SK-N-SH (cell line): ENCODE measurements at regions not wholly inside any gene's neighbourhood (a gene's known extent, or its start where the extent isn't known, plus 50 kb on each side); places are given as distances from the start of the nearest gene placed in this dataset.

Experiments used
- CTCF ChIA-PET: fragments of 300-600, 350-600 bp; formaldehyde crosslinking; extraction: SDS; loops from one replicate; lab custom pipeline; 2021; lab: Yijun Ruan, JAX
- POLR2A ChIA-PET: fragments of 350-600 bp; sonication (Branson Sonifier 250); formaldehyde crosslinking; extraction: SDS; loops from one replicate; lab custom pipeline; 2020; ENCODE audit warnings: antibody characterized with exemption, inconsistent platforms; lab: Yijun Ruan, JAX
- DNase-seq: peaks from one replicate; pipeline ENCODE4 v3.0.0; 2012
- H2AFZ ChIP-seq: fragments of 200-600 bp; sonication (generic); 2 replicates; pipeline ENCODE4 v1.8.1; 2016; ENCODE audit warnings: antibody characterized with exemption, mild to moderate bottlenecking, low read depth
- H3F3A ChIP-seq: fragments of 200-600 bp; sonication (generic); replicated peaks from 2 replicates; pipeline ENCODE3; 2016; ENCODE audit warnings: antibody characterized with exemption, mild to moderate bottlenecking; ENCODE audit not compliant: insufficient read depth
- H3K27ac ChIP-seq, 2 experiments: fragments of 200-500 bp in 1 of 2; fragments of 200-600 bp in 1 of 2; sonication (Bioruptor generic) in 1 of 2; sonication (generic), shearing (Covaris generic) in 1 of 2; 2 replicates each; pipeline versions ENCODE4 v1.5.1 to v1.6.1; 2014 to 2016; ENCODE audit warnings: low read depth in 2 of 2, inconsistent platforms in 1 of 2, low read length in 1 of 2, mild to moderate bottlenecking in 1 of 2, mixed read lengths in 1 of 2
- H3K27me3 ChIP-seq: fragments of 200-600 bp; sonication (generic), shearing (Covaris generic); 2 replicates; pipeline ENCODE4 v1.6.1; 2016; ENCODE audit warnings: mixed run types; ENCODE audit not compliant: insufficient read depth
- H3K36me3 ChIP-seq, 2 experiments: fragments of 200-500 bp in 1 of 2; fragments of 200-600 bp in 1 of 2; sonication (Bioruptor generic) in 1 of 2; sonication (generic) in 1 of 2; replicated peaks in 1 of 2; 2 replicates each; pipeline versions ENCODE3 to v1.5.1; 2014 to 2016; ENCODE audit warnings: low read length in 1 of 2, mild to moderate bottlenecking in 1 of 2; ENCODE audit not compliant: insufficient read depth in 2 of 2, control insufficient read depth in 1 of 2
- H3K4me1 ChIP-seq, 2 experiments: fragments of 200-500 bp in 1 of 2; fragments of 200-600 bp in 1 of 2; sonication (Bioruptor generic) in 1 of 2; sonication (generic), shearing (Covaris generic) in 1 of 2; 2 replicates each; pipeline versions ENCODE4 v1.5.1 to v1.6.1; 2014 to 2016; ENCODE audit warnings: low read depth in 1 of 2, low read length in 1 of 2, mixed run types in 1 of 2; ENCODE audit not compliant: insufficient read depth in 2 of 2, control insufficient read depth in 1 of 2
- H3K4me2 ChIP-seq: fragments of 200-600 bp; sonication (generic), shearing (Covaris generic); 2 replicates; pipeline ENCODE4 v1.6.1; 2017; ENCODE audit warnings: mixed run types
- H3K4me3 ChIP-seq, 2 experiments: fragments of 200-500 bp in 1 of 2; fragments of 200-600 bp in 1 of 2; sonication (Bioruptor generic) in 1 of 2; sonication (generic), shearing (Covaris generic) in 1 of 2; 2 replicates each; pipeline versions ENCODE4 v1.5.1 to v1.8.1; 2014 to 2016; ENCODE audit warnings: low read depth in 2 of 2, inconsistent platforms in 1 of 2, low read length in 1 of 2, mild to moderate bottlenecking in 1 of 2, mixed read lengths in 1 of 2, moderate library complexity in 1 of 2
- H3K79me2 ChIP-seq: fragments of 200-600 bp; sonication (generic); 2 replicates; pipeline ENCODE4 v1.8.1; 2017; ENCODE audit warnings: mild to moderate bottlenecking; ENCODE audit not compliant: insufficient read depth
- H3K9ac ChIP-seq: fragments of 200-600 bp; sonication (generic); 2 replicates; pipeline ENCODE4 v1.6.1; 2017; ENCODE audit warnings: mixed run types
- H3K9me2 ChIP-seq: fragments of 200-600 bp; sonication (generic); 2 replicates; pipeline ENCODE4 v1.6.1; 2017; ENCODE audit warnings: mixed run types
- H3K9me3 ChIP-seq: fragments of 200-600 bp; sonication (generic); 2 replicates; pipeline ENCODE4 v1.6.1; 2017; ENCODE audit warnings: mixed run types, mild to moderate bottlenecking, moderate library complexity
- H4K20me1 ChIP-seq: fragments of 200-600 bp; sonication (generic); 2 replicates; pipeline ENCODE4 v1.6.1; 2017; ENCODE audit warnings: mild to moderate bottlenecking, mixed run types; ENCODE audit not compliant: insufficient read depth
- CHD2 ChIP-seq: fragments of 150-350 bp; IDR thresholded peaks from 2 replicates; pipeline ENCODE4 v1.6.1; 2018; ENCODE audit warnings: low read length; ENCODE audit not compliant: partially characterized antibody
- ELF1 ChIP-seq: IDR thresholded peaks from 2 replicates; pipeline ENCODE4 v1.4.0; 2012
- EP300 ChIP-seq, 2 experiments: IDR thresholded peaks; 2 replicates each; pipeline versions ENCODE4 v1.4.0 to v1.6.1; 2012; ENCODE audit warnings: borderline replicate concordance in 1 of 2, low read depth in 1 of 2, low read length in 1 of 2
- EZH2phosphoT487 ChIP-seq: fragments of 200-600 bp; sonication (generic); IDR thresholded peaks from 2 replicates; pipeline ENCODE4 v1.6.1; 2017; ENCODE audit warnings: low read depth, mixed run types, mild to moderate bottlenecking, antibody characterized with exemption, moderate library complexity, borderline replicate concordance
- FOSL2 ChIP-seq: IDR thresholded peaks from 2 replicates; pipeline ENCODE4 v1.4.0; 2012; ENCODE audit warnings: low read depth, mild to moderate bottlenecking, moderate library complexity, borderline replicate concordance
- FOXJ3 ChIP-seq: sonication (generic); formaldehyde crosslinking; IDR thresholded peaks from 2 replicates; pipeline ENCODE4 v1.5.1; 2020; ENCODE audit warnings: mild to moderate bottlenecking, missing genetic modification reagents
- GABPA ChIP-seq: IDR thresholded peaks from 2 replicates; pipeline ENCODE4 v1.4.0; 2012; ENCODE audit warnings: low read depth, mild to moderate bottlenecking
- MXI1 ChIP-seq: IDR thresholded peaks from 2 replicates; pipeline ENCODE4 v1.6.1; 2012; ENCODE audit warnings: mild to moderate bottlenecking, low read depth, low read length, improper control_type of control experiment
- POLR2AphosphoS5 ChIP-seq: IDR thresholded peaks from 2 replicates; pipeline ENCODE4 v1.6.1; 2012; ENCODE audit warnings: low read depth, low read length
- RAD21 ChIP-seq: IDR thresholded peaks from 2 replicates; pipeline ENCODE4 v1.6.1; 2012; ENCODE audit warnings: mild to moderate bottlenecking, low read length
- RCOR1 ChIP-seq: fragments of 150-350 bp; IDR thresholded peaks from 2 replicates; pipeline ENCODE4 v1.6.1; 2017; ENCODE audit warnings: antibody characterized with exemption, low read length
- RFX5 ChIP-seq: IDR thresholded peaks from 2 replicates; pipeline ENCODE4 v1.6.1; 2012; ENCODE audit warnings: mild to moderate bottlenecking, improper control_type of control experiment, low read length
- TAF1 ChIP-seq: IDR thresholded peaks from 2 replicates; pipeline ENCODE4 v1.6.1; 2012; ENCODE audit warnings: low read depth, mild to moderate bottlenecking, low read length, moderate library complexity, borderline replicate concordance
- TCF12 ChIP-seq: IDR thresholded peaks from 2 replicates; pipeline ENCODE4 v1.4.0; 2012
- WGBS: methylation state at CpG from one replicate; pipeline ENCODE4 v1.1.6; 2017; ENCODE audit warnings: low lambda C conversion rate; 5-methylcytosine and 5-hydroxymethylcytosine counted together
- TF ChIP-seq, protein P1 (sequence below): IDR thresholded peaks from 2 replicates; pipeline ENCODE4 v1.6.1; 2012; ENCODE audit warnings: mild to moderate bottlenecking, low read depth, low read length, moderate library complexity
- TF ChIP-seq, protein P2 (sequence below): fragments of 200-600 bp; sonication (generic); IDR thresholded peaks from 2 replicates; pipeline ENCODE4 v1.6.1; 2017; ENCODE audit warnings: antibody characterized with exemption, mild to moderate bottlenecking, moderate library complexity
- TF ChIP-seq, protein P3 (sequence below): IDR thresholded peaks from 2 replicates; pipeline ENCODE4 v1.4.0; 2012; ENCODE audit warnings: low read depth
- TF ChIP-seq, protein P4 (sequence below): fragments of 150-350 bp; IDR thresholded peaks from 2 replicates; pipeline ENCODE4 v1.6.1; 2016; ENCODE audit warnings: mild to moderate bottlenecking, low read depth, low read length

DNA sequence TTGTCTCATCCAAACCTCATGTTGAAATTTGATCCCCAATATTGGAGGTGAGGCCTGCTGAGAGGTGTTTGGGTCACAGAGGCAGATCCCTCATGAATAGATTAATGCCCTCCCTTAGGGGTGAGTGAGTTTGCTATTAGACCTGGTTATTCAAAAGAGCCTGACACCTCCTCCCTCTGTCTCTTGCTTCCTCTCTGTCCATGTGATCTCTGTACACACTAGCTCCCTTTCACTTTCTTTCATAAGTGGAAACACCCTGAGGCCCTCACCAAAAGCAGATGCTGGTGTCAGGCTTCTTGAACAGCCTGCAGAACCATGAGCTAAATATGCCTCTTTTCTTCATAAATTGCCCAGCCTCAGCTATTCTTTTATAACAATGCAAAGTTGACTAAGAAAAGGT lies 447.1 kb downstream of the MDFIC start:
- Histone ChIP-seq H3K4me1 (no peaks in the 10 kb centered on the region), H4K20me1 (no peaks in the 10 kb centered on the region), H3F3A (no peaks in the 10 kb centered on the region), H3K79me2 (no peaks in the 10 kb centered on the region), H3K36me3 (no peaks in the 10 kb centered on the region), H3K4me2 (no peak overlapping the region), H2AFZ (no peak overlapping the region), H3K27ac (no peak overlapping the region), H3K9ac (no peak overlapping the region), H3K4me3 (no peak overlapping the region), H3K9me3 (no peaks in the 10 kb centered on the region), H3K27me3 (no peaks in the 10 kb centered on the region), H3K9me2 (no peaks in the 10 kb centered on the region)
- TF ChIP-seq RAD21 (no peak), RCOR1 (no peak), ELF1 (no peak), CHD2 (no peak), EP300 (IDR thresholded peaks at IDR 0.05; ENCODE audit: borderline replicate concordance in 1 of 2, low read depth in 1 of 2, low read length in 1 of 2) (no peak), EZH2phosphoT487 (no peak), RFX5 (no peak), GABPA (no peak)
- TF ChIP-seq, protein P1, sequence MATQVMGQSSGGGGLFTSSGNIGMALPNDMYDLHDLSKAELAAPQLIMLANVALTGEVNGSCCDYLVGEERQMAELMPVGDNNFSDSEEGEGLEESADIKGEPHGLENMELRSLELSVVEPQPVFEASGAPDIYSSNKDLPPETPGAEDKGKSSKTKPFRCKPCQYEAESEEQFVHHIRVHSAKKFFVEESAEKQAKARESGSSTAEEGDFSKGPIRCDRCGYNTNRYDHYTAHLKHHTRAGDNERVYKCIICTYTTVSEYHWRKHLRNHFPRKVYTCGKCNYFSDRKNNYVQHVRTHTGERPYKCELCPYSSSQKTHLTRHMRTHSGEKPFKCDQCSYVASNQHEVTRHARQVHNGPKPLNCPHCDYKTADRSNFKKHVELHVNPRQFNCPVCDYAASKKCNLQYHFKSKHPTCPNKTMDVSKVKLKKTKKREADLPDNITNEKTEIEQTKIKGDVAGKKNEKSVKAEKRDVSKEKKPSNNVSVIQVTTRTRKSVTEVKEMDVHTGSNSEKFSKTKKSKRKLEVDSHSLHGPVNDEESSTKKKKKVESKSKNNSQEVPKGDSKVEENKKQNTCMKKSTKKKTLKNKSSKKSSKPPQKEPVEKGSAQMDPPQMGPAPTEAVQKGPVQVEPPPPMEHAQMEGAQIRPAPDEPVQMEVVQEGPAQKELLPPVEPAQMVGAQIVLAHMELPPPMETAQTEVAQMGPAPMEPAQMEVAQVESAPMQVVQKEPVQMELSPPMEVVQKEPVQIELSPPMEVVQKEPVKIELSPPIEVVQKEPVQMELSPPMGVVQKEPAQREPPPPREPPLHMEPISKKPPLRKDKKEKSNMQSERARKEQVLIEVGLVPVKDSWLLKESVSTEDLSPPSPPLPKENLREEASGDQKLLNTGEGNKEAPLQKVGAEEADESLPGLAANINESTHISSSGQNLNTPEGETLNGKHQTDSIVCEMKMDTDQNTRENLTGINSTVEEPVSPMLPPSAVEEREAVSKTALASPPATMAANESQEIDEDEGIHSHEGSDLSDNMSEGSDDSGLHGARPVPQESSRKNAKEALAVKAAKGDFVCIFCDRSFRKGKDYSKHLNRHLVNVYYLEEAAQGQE, result no peak
- TF ChIP-seq, protein P2, sequence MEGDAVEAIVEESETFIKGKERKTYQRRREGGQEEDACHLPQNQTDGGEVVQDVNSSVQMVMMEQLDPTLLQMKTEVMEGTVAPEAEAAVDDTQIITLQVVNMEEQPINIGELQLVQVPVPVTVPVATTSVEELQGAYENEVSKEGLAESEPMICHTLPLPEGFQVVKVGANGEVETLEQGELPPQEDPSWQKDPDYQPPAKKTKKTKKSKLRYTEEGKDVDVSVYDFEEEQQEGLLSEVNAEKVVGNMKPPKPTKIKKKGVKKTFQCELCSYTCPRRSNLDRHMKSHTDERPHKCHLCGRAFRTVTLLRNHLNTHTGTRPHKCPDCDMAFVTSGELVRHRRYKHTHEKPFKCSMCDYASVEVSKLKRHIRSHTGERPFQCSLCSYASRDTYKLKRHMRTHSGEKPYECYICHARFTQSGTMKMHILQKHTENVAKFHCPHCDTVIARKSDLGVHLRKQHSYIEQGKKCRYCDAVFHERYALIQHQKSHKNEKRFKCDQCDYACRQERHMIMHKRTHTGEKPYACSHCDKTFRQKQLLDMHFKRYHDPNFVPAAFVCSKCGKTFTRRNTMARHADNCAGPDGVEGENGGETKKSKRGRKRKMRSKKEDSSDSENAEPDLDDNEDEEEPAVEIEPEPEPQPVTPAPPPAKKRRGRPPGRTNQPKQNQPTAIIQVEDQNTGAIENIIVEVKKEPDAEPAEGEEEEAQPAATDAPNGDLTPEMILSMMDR, result no peak
- TF ChIP-seq, protein P3, sequence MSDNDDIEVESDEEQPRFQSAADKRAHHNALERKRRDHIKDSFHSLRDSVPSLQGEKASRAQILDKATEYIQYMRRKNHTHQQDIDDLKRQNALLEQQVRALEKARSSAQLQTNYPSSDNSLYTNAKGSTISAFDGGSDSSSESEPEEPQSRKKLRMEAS, result no peak
- ChIA-PET CTCF (no interaction called here), POLR2A (no interaction called here)
- no peak for DNase-seq

DNA sequence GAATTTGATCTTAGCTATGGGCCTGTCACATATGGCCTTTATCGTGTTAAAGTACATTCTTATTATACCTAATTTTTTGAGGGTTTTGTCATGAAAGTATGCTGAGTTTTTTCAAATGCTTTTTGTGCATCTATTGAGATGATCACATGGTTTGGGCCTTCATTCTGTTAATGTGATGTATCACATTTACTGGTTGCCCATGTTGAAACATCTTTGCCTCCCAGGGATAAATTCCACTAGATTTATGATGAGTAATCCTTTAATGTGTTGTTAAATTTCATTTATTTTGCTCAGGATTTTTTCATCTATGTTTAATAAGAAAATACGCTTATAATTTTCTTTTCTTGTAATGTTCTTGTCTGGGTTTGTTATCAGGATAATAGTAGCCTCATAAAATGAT lies 442.0 kb downstream of the MDFIC start:
- Histone ChIP-seq H3K4me1 (no peaks in the 10 kb centered on the region), H3K4me2 (no peak overlapping the region), H3K27me3 (no peaks in the 10 kb centered on the region), H2AFZ (no peak overlapping the region), H3K4me3 (no peak overlapping the region), H3F3A (no peaks in the 10 kb centered on the region), H4K20me1 (no peaks in the 10 kb centered on the region), H3K9me3 (no peaks in the 10 kb centered on the region), H3K9ac (no peak overlapping the region), H3K9me2 (no peaks in the 10 kb centered on the region), H3K79me2 (no peaks in the 10 kb centered on the region), H3K36me3 (no peaks in the 10 kb centered on the region), H3K27ac (no peak overlapping the region)
- DNase-seq, result no peak
- ChIA-PET CTCF (no interaction called here), POLR2A (no interaction called here)
- WGBS, result 8% methylated on average over 2 of the region's 2 CpGs
- TF ChIP-seq TAF1 (no peak), EZH2phosphoT487 (no peak), ELF1 (no peak), FOSL2 (no peak), MXI1 (no peak), TCF12 (no peak), CHD2 (no peak), FOXJ3 (CRISPR knock-in tag) (no peak), POLR2AphosphoS5 (no peak)
- TF ChIP-seq, protein P4, sequence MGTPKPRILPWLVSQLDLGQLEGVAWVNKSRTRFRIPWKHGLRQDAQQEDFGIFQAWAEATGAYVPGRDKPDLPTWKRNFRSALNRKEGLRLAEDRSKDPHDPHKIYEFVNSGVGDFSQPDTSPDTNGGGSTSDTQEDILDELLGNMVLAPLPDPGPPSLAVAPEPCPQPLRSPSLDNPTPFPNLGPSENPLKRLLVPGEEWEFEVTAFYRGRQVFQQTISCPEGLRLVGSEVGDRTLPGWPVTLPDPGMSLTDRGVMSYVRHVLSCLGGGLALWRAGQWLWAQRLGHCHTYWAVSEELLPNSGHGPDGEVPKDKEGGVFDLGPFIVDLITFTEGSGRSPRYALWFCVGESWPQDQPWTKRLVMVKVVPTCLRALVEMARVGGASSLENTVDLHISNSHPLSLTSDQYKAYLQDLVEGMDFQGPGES, result no peak
